Prostate gland (tissue), 2 donors: ENCODE measurements at regions not wholly inside any gene's neighbourhood (a gene's known extent, or its start where the extent isn't known, plus 50 kb on each side); places are given as distances from the start of the nearest gene placed in this dataset.

Source experiments
- DNase-seq: peaks from one replicate; pipeline ENCODE4 v3.0.0-alpha.2; 2019; ENCODE audit warnings: low spot score
- H3K27ac ChIP-seq, 2 donors: fragments of 200-600 bp; sonication (generic); 2 replicates each; pipeline ENCODE4 v1.5.1; 2017 to 2019
- H3K27me3 ChIP-seq: fragments of 200-600 bp; sonication (generic); replicated peaks from 2 replicates; pipeline ENCODE4 v1.5.1; 2019; ENCODE audit not compliant: insufficient read depth
- H3K36me3 ChIP-seq, 2 donors: fragments of 200-600 bp; sonication (generic); 1 replicate in 1 of 2; 2 replicates in 1 of 2; pipeline versions ENCODE4 v1.5.1 to v1.8.1; 2017 to 2019
- H3K4me1 ChIP-seq: fragments of 200-600 bp; sonication (generic); replicated peaks from 2 replicates; pipeline ENCODE4 v1.5.1; 2019
- H3K4me3 ChIP-seq, 2 donors: fragments of 200-600 bp; sonication (generic); 2 replicates each; pipeline ENCODE4 v1.5.1; 2017 to 2019
- H3K9me3 ChIP-seq: fragments of 200-600 bp; sonication (generic); 2 replicates; pipeline ENCODE4 v1.5.1; 2017
- CTCF ChIP-seq, 4 experiments: fragments of 200-600 bp in 2 of 4; fragments of 450-650 bp in 2 of 4; sonication (generic) in 2 of 4; IDR thresholded peaks; 1 replicate in 3 of 4; 2 replicates in 1 of 4; pipeline ENCODE4 v1.5.1; 2016 to 2019; ENCODE audit warnings: antibody characterized with exemption in 4 of 4, mild to moderate bottlenecking in 2 of 4, moderate library complexity in 2 of 4
- POLR2A ChIP-seq: fragments of 450-650 bp; IDR thresholded peaks from one replicate; pipeline ENCODE4 v1.6.1; 2016; ENCODE audit warnings: antibody characterized with exemption, mild to moderate bottlenecking
- POLR2AphosphoS5 ChIP-seq: sonication (generic); formaldehyde crosslinking; IDR thresholded peaks from one replicate; pipeline ENCODE4 v1.6.1; 2017; ENCODE audit warnings: antibody characterized with exemption
- WGBS: methylation state at CpG from one replicate; pipeline ENCODE4 v1.1.5; 2018; 5-methylcytosine and 5-hydroxymethylcytosine counted together
- intact Hi-C: fragments of 100-400 bp; cut with DNase I; formaldehyde crosslinking; loops from one replicate; pipeline ENCODE4 v1.14.2; 2022

- no peaks in the 10 kb centered on the region for H3K36me3 ChIP-seq
- intact Hi-C loops, result no loop called here
- H3K4me3 ChIP-seq, result no peak overlapping the region
- H3K27ac ChIP-seq, result no peak overlapping the region
- H3K4me1 ChIP-seq, result no peaks in the 10 kb centered on the region
- no peak for DNase-seq
- no peak for TF ChIP-seq CTCF (IDR thresholded peaks at IDR 0.05)
- TF ChIP-seq POLR2A, result no peak
- TF ChIP-seq POLR2AphosphoS5, result no peak
- no peaks in the 10 kb centered on the region for H3K9me3 ChIP-seq
- H3K27me3 ChIP-seq, result no peaks in the 10 kb centered on the region
Measured at GRCh38 chr11:90407350-90407749, 184.5 kb upstream of the CHORDC1 start.

DNA sequence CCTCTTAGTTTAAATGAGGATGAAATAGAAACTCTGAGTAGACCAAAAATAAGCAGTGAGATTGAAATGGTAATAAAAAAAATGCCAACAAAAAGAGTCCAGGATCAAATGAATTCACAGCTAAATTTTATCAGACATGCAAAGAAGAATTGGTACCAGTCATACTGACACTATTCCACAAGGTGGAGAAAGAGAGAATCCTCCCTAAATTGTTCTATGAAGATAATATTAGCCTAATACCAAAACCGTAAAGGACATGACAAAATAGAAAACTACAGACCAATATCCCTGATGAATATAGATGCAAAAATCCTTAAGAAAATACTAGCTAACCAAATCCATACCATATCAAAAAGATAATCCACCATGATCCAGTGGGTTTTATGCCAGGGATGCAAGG lies 169.8 kb upstream of the CHORDC1 start:
- intact Hi-C loops, result no loop called here
- WGBS, result 86% methylated on average over 1 of the region's 1 CpG
- Histone ChIP-seq H3K4me3 (no peak overlapping the region), H3K27me3 (no peaks in the 10 kb centered on the region), H3K4me1 (no peaks in the 10 kb centered on the region), H3K36me3 (no peaks in the 10 kb centered on the region), H3K9me3 (no peaks in the 10 kb centered on the region), H3K27ac (no peak overlapping the region)
- no peak for DNase-seq
- TF ChIP-seq POLR2AphosphoS5 (no peak), POLR2A (no peak)

DNA sequence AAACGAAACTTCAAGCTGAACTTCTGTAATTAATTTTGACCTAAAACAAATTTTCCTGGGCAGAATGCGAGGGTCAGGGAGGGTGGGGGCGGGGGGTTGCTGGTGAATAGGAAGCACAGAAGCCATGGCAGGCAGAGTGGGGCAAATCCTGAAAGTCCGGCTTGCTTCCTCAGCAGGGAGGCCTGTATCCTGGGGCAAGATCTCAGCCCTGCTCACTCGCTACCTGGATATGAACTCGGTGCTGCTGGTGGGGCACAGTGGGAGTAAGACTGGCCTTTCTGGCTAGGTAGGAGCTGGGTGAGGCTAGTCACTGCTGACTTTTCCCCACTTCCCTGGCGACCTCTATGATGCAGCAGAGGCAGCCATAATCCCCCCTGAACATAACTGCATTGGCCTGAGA lies 168.9 kb upstream of the CHORDC1 start:
- Histone ChIP-seq H3K36me3 (no peaks in the 10 kb centered on the region), H3K4me3 (no peak overlapping the region), H3K27ac (no peak overlapping the region), H3K27me3 (no peaks in the 10 kb centered on the region), H3K4me1 (no peaks in the 10 kb centered on the region), H3K9me3 (no peaks in the 10 kb centered on the region)
- intact Hi-C loops, result no loop called here
- no peak for DNase-seq
- TF ChIP-seq POLR2AphosphoS5 (no peak), CTCF (IDR thresholded peaks at IDR 0.05) (no peak), POLR2A (no peak)
- 90% methylated on average over 7 of the region's 7 CpGs for WGBS

DNA sequence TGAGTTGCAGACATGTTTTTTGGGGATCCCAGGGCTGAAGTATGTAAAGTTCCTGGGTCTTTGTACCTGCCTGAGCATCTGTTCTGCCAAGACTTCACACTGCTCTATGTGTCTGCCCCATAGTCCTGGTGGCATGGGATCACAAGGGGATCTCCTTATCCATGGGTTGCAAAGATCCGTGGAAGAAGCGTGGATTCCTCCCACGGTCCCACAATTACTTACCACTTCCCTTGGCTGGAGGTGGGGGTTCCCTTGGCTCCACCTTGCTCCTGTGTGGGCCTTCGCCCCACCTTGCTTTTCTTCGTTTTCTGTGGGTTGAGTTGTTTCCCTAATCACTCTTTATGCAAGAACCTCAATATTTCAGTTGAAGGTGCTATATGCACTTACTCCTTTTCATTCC lies 157.4 kb upstream of the CHORDC1 start:
- 97% methylated on average over 5 of the region's 5 CpGs for WGBS
- H3K4me1 ChIP-seq, result no peaks in the 10 kb centered on the region
- no peak overlapping the region for H3K27ac ChIP-seq
- H3K36me3 ChIP-seq, result no peaks in the 10 kb centered on the region
- no peak for DNase-seq
- no peaks in the 10 kb centered on the region for H3K9me3 ChIP-seq
- H3K4me3 ChIP-seq, result no peak overlapping the region
- intact Hi-C loops, result no loop called here
- no peaks in the 10 kb centered on the region for H3K27me3 ChIP-seq
- no peak for TF ChIP-seq POLR2A
- TF ChIP-seq POLR2AphosphoS5, result no peak
- no peak for TF ChIP-seq CTCF (IDR thresholded peaks at IDR 0.05)

DNA sequence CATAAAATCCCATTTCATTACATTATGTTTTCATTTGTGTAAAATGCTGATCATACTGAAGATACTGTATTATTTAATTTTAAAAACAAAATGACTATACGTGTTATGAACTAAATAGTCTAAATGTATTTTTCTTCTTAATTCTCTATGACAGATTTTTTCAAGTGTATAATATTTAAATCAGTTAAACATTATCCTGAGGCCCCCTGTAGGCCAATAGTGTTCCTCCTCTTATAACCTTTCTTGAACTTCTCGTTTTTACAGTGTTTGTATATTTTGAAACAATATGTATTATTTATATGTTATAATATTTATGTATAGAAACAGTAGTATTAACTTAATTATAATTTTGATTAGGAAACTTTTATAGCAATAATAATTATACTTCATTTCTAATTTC lies 151.1 kb upstream of the CHORDC1 start:
- no peak for DNase-seq
- WGBS, result 77% methylated on average over 2 of the region's 2 CpGs
- no peaks in the 10 kb centered on the region for H3K36me3 ChIP-seq
- intact Hi-C loops, result no loop called here
- TF ChIP-seq POLR2AphosphoS5 (no peak), POLR2A (no peak)
- H3K4me1 ChIP-seq, result no peaks in the 10 kb centered on the region
- no peak overlapping the region for H3K27ac ChIP-seq
- no peaks in the 10 kb centered on the region for H3K27me3 ChIP-seq
- no peaks in the 10 kb centered on the region for H3K9me3 ChIP-seq
- no peak overlapping the region for H3K4me3 ChIP-seq

- Histone ChIP-seq H3K4me3 (no peak overlapping the region), H3K27ac (no peak overlapping the region), H3K4me1 (no peaks in the 10 kb centered on the region), H3K27me3 (no peaks in the 10 kb centered on the region), H3K36me3 (no peaks in the 10 kb centered on the region), H3K9me3 (no peaks in the 10 kb centered on the region)
- intact Hi-C loops, result no loop called here
- no peak for TF ChIP-seq POLR2AphosphoS5
- TF ChIP-seq POLR2A, result no peak
- TF ChIP-seq CTCF (IDR thresholded peaks at IDR 0.05), result no peak
- no peak for DNase-seq
- 95% methylated on average over 2 of the region's 2 CpGs for WGBS
Measured at GRCh38 chr11:90364527-90364926, 141.7 kb upstream of the CHORDC1 start.
